ENCODE measurements at regions not wholly inside any gene's neighbourhood (a gene's known extent, or its start where the extent isn't known, plus 50 kb on each side); places are given as distances from the start of the nearest gene placed in this dataset.

GRCh38 chr2:59993726-59994125 lies 559.7 kb downstream of the BCL11A start:
- no peak for DNase-seq (ENCODE audit: low read depth, low spot score)

GRCh38 chr2:59988341-59988740 lies 565.1 kb downstream of the BCL11A start:
- no peak for DNase-seq (ENCODE audit: low read depth, low spot score)

- DNase-seq (ENCODE audit: low read depth, low spot score), result no peak
Observed at GRCh38 chr2:59986511-59986910, 566.9 kb downstream of the BCL11A start.

GRCh38 chr2:59985923-59986322 lies 567.5 kb downstream of the BCL11A start:
- DNase-seq (ENCODE audit: low read depth, low spot score), result no peak

GRCh38 chr2:59974051-59974766 lies 579.2 kb downstream of the BCL11A start:
- no peak for DNase-seq (ENCODE audit: low read depth, low spot score)

- DNase-seq (ENCODE audit: low read depth, low spot score), result no peak
Observed at GRCh38 chr2:59969161-59969560, 584.3 kb downstream of the BCL11A start.

- DNase-seq (ENCODE audit: low read depth, low spot score), result no peak
Observed at GRCh38 chr2:59968441-59968840, 585.0 kb downstream of the BCL11A start.

- no peak for DNase-seq (ENCODE audit: low read depth, low spot score)
Observed at GRCh38 chr2:59967691-59968090, 585.8 kb downstream of the BCL11A start.

- DNase-seq (ENCODE audit: low read depth, low spot score), result no peak
Observed at GRCh38 chr2:59963157-59963556, 590.3 kb downstream of the BCL11A start.

- no peak for DNase-seq (ENCODE audit: low read depth, low spot score)
Observed at GRCh38 chr2:59961746-59962145, 591.7 kb downstream of the BCL11A start.

- DNase-seq (ENCODE audit: low read depth, low spot score), result peak; percentile 23
Observed at GRCh38 chr2:59959944-59960343, 593.5 kb downstream of the BCL11A start.

GRCh38 chr2:59957504-59957903 lies 596.0 kb downstream of the BCL11A start:
- DNase-seq (ENCODE audit: low read depth, low spot score), result no peak

GRCh38 chr2:59956981-59957380 lies 596.5 kb downstream of the BCL11A start:
- no peak for DNase-seq (ENCODE audit: low read depth, low spot score)

- no peak for DNase-seq (ENCODE audit: low read depth, low spot score)
Observed at GRCh38 chr2:59947917-59948541, 605.4 kb downstream of the BCL11A start.

- DNase-seq (ENCODE audit: low read depth, low spot score), result no peak
Observed at GRCh38 chr2:59947209-59947608, 606.2 kb downstream of the BCL11A start.

GRCh38 chr2:59939236-59939635 lies 614.2 kb downstream of the BCL11A start:
- DNase-seq (ENCODE audit: low read depth, low spot score), result no peak

- no peak for DNase-seq (ENCODE audit: low read depth, low spot score)
Observed at GRCh38 chr2:59938181-59938580, 615.3 kb downstream of the BCL11A start.

GRCh38 chr2:59936048-59936447 lies 617.4 kb downstream of the BCL11A start:
- DNase-seq (ENCODE audit: low read depth, low spot score), result no peak

- no peak for DNase-seq (ENCODE audit: low read depth, low spot score)
Observed at GRCh38 chr2:59935005-59935404, 618.4 kb downstream of the BCL11A start.

GRCh38 chr2:59933948-59934347 lies 619.5 kb downstream of the BCL11A start:
- no peak for DNase-seq (ENCODE audit: low read depth, low spot score)

GRCh38 chr2:59932341-59932740 lies 621.1 kb downstream of the BCL11A start:
- DNase-seq (ENCODE audit: low read depth, low spot score), result peak; percentile 17

- DNase-seq (ENCODE audit: low read depth, low spot score), result no peak
Observed at GRCh38 chr2:59930430-59930829, 623.0 kb downstream of the BCL11A start.

GRCh38 chr2:59926731-59927130 lies 626.7 kb downstream of the BCL11A start:
- no peak for DNase-seq (ENCODE audit: low read depth, low spot score)

Data from iPS DF 19.7 (cell line).